HFF-Myc (cell line): ENCODE measurements at regions not wholly inside any gene's neighbourhood (a gene's known extent, or its start where the extent isn't known, plus 50 kb on each side); places are given as distances from the start of the nearest gene placed in this dataset.

ENCODE experiments used
- DNase-seq: peaks from one replicate; pipeline ENCODE4 v3.0.0-alpha.2; 2011; ENCODE audit warnings: low read depth; ENCODE audit errors: extremely low read depth
- H3K4me3 ChIP-seq: replicated peaks from 2 replicates; pipeline ENCODE4 v1.5.1; 2011; ENCODE audit warnings: low read depth, mild to moderate bottlenecking, control low read depth, low read length
- TF ChIP-seq, protein P1 (sequence below): IDR thresholded peaks from 2 replicates; pipeline ENCODE4 v1.5.1; 2012; ENCODE audit warnings: mild to moderate bottlenecking, low read depth, low read length, control low read depth; ENCODE audit errors: missing control alignments

DNA sequence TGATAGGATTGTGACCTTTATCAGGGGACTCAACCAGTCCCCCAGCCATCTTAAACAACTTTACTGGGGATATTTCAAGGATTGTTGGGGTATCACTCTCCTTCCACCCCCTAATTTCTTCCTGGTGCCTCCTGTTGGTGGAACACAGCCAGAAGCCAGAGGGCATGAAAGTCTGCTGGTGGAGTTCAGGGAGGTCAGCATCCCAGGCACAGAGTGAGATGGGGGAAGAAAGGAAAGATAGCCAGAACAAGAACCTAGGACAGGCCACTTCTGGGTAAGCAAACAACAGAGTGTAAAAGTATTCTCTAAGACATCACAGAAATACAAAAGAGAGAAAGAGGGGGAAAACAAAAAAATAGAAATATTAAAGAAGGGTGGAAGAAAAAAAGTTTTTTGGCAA lies 101.8 kb downstream of the SPRY2 start:
- no peak for DNase-seq
- TF ChIP-seq, protein P1, sequence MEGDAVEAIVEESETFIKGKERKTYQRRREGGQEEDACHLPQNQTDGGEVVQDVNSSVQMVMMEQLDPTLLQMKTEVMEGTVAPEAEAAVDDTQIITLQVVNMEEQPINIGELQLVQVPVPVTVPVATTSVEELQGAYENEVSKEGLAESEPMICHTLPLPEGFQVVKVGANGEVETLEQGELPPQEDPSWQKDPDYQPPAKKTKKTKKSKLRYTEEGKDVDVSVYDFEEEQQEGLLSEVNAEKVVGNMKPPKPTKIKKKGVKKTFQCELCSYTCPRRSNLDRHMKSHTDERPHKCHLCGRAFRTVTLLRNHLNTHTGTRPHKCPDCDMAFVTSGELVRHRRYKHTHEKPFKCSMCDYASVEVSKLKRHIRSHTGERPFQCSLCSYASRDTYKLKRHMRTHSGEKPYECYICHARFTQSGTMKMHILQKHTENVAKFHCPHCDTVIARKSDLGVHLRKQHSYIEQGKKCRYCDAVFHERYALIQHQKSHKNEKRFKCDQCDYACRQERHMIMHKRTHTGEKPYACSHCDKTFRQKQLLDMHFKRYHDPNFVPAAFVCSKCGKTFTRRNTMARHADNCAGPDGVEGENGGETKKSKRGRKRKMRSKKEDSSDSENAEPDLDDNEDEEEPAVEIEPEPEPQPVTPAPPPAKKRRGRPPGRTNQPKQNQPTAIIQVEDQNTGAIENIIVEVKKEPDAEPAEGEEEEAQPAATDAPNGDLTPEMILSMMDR: no peak

DNA sequence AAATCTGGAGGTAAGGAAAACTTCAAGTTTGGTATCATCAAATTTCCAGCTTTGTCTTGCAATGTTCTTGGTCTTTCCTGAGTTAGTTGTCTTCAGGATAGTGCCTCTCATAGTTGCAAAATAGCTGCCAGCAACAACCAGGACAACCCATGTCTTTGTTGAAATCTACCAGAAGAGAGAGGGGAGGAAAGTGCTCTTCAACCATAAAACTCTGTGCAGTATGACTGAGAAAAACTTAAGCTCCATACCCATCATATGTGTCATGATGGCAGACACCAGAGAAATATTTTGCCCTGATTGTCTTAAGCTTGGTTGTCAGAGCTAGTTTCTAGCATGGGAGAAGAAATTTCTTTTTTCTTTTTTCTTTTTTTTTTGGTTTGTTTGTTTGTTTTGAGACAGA lies 103.3 kb downstream of the SPRY2 start:
- no peak overlapping the region for H3K4me3 ChIP-seq
- no peak for DNase-seq
- TF ChIP-seq, protein P1: no peak

More for the DNA sequence above, 101.8 kb downstream of the SPRY2 start:
- no peak overlapping the region for H3K4me3 ChIP-seq

DNA sequence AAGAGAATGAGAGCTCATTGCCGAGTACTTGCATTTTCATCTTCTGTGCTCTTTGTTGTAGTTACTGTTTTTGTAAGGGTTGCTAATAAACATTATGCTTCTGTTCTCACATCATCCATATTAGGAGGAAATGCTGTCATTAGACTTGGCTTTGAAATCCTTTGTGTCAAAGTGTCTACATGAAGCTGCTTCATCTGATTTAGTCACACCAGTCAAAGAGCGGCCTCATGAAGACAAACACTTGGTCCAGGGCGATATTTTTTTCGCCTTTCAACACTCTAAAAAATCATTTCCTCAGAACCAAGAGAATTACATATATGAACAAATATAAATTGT lies 105.0 kb downstream of the SPRY2 start:
- TF ChIP-seq, protein P1: no peak
- H3K4me3 ChIP-seq: no peak overlapping the region
- no peak for DNase-seq

DNA sequence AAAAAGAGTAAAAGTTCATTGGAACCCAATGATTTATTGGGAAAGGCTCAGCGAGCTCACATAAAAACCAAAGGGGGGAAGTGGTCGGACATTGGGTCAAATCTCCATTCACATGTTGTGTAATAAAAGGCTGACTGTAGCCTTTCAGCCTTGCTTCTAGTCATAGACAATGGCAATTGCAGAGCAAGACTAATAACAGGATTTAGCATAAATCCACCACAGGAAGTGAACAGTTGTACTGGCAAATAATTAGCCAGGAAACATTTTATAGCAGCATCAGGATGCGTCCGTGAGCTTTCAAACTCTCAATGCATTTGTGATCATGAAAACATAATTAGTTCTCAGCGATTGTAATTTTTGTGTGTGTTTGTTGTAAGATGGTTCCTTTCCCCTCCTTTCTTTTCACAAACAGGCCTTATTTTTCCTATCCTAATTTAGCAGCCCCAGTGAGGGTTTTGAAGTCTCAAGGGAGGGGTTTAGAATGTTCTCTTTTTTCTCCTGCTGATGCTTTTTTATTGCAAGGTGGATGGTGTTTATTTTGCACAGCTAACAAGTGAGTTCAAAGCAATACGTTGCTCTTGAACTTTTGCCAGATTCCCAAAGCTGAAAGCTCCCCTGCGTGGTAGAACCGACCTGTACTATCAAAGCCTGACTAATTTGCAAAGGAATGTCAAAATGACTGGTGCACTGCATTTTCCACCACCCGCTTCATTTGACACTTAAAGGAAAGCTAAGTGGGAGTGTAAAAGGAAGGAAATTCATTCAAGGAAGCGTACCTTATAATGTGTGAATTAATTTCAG lies 105.6 kb downstream of the SPRY2 start:
- no peak for DNase-seq
- no peak overlapping the region for H3K4me3 ChIP-seq
- TF ChIP-seq, protein P1: no peak

DNA sequence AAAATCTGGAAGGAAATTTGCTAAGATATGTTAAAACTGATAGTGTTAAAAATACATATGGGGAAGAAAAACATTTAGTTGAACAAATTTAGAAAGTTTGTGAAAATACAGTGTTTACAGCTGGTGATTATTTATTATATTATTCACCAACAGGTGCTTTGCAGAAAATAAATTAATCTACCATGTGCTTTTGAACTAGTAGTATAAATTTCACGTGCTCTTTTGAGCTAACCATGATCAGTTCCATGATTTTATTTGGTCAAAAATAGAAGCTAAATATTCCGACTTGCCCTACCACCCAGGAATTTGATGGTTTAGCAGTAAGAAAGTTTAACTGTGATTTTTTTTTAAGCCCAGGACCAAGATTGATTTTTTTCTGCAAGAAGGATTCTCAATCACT lies 113.3 kb downstream of the SPRY2 start:
- H3K4me3 ChIP-seq: no peak overlapping the region
- DNase-seq: no peak
- TF ChIP-seq, protein P1: no peak

DNA sequence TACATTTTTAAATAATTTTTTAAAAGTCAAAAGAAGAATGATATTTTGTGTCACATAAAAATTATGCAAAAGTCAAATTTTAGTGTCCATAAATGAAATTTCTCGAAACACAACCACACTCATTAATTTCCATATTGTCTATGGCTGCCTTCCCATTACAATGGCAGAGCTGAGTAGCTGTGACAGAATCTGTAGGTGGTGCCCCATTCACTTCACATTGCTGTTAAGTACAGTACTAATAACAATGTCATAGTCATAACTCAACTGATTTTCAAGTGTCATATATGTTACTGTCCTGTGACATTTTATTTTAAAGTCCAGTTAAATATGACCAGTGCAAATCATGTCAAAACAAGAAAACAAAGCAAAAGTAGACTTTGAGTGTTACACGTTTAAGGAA lies 114.3 kb downstream of the SPRY2 start:
- H3K4me3 ChIP-seq: no peak overlapping the region
- TF ChIP-seq, protein P1: no peak
- no peak for DNase-seq

DNA sequence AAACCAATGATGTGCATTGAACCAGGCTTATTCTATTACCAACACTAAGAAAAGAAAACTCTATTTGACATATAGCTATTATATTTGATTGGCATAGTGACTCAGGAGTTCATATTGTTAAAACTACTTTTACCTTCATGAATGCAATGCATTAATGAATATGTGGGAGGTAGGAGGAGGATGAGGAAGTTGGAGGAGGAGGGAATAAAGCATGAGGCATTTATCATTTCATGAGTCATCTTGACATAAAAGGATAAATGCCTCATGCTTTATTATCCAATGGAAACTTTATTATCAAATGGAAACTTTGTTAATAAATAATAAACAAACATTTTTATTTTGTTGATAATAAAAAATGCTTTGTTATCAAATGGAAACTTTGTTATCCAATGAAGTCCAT lies 116.5 kb downstream of the SPRY2 start:
- TF ChIP-seq, protein P1: no peak
- no peak for DNase-seq
- no peak overlapping the region for H3K4me3 ChIP-seq
